OCI-LY7 (cell line): ENCODE measurements at regions not wholly inside any gene's neighbourhood (a gene's known extent, or its start where the extent isn't known, plus 50 kb on each side); places are given as distances from the start of the nearest gene placed in this dataset.

Experiments used
- EZH2phosphoT487 ChIP-seq: fragments of 200-600 bp; sonication (generic); IDR thresholded peaks from 2 replicates; pipeline ENCODE4 v1.6.1; 2018; ENCODE audit warnings: low read depth, borderline replicate concordance, mild to moderate bottlenecking, mixed run types, antibody characterized with exemption, low read length, moderate library complexity, mixed read lengths
- TF ChIP-seq, protein P1 (sequence below): fragments of 200-600 bp; sonication (generic); conservative IDR thresholded peaks from 2 replicates; pipeline ENCODE4 v1.5.1; 2014; ENCODE audit warnings: mild to moderate bottlenecking, antibody characterized with exemption, low read length, moderate library complexity, mixed read lengths

DNA sequence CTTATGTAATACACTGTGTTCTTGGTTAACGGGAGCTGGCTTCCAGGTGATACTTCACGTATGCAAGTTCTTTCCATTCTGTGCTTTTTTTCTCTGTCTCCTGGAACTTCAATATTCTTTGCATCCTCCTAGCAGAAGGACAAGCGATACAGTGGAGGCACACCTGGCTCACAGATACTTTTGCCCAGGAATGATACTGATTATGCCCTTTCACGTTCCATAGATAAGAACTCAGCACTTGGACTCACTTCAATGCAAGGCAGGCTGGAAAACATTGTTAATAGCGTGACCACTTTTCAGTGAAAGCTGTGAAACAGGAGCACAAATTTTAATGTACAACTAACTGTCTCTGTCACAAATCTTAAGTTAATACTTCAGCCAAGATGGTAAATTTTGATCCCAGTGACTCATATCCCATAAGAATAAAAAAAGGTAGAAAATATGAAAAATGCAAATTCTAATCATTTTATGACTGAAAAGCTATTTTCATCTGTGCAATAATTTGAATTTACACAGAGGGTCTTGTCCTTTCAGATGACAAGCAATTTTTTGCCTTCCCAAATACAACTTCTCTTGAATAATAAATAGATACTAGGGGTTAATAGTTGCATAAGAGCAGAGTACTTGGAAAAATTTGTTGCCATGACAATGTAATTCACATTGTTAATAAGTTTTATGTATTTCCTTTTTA lies 919.0 kb downstream of the GALC start:
- TF ChIP-seq, protein P1, sequence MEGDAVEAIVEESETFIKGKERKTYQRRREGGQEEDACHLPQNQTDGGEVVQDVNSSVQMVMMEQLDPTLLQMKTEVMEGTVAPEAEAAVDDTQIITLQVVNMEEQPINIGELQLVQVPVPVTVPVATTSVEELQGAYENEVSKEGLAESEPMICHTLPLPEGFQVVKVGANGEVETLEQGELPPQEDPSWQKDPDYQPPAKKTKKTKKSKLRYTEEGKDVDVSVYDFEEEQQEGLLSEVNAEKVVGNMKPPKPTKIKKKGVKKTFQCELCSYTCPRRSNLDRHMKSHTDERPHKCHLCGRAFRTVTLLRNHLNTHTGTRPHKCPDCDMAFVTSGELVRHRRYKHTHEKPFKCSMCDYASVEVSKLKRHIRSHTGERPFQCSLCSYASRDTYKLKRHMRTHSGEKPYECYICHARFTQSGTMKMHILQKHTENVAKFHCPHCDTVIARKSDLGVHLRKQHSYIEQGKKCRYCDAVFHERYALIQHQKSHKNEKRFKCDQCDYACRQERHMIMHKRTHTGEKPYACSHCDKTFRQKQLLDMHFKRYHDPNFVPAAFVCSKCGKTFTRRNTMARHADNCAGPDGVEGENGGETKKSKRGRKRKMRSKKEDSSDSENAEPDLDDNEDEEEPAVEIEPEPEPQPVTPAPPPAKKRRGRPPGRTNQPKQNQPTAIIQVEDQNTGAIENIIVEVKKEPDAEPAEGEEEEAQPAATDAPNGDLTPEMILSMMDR = no peak
- no peak for TF ChIP-seq EZH2phosphoT487
